Neural cell (in vitro differentiated cells): ENCODE measurements at regions not wholly inside any gene's neighbourhood (a gene's known extent, or its start where the extent isn't known, plus 50 kb on each side); places are given as distances from the start of the nearest gene placed in this dataset.

Experiments
- H2AFZ ChIP-seq: fragments of 200-600, 300-800 bp; sonication (generic), shearing (Covaris generic); 2 replicates; pipeline ENCODE4 v1.6.0; 2014; ENCODE audit warnings: low read depth, mild to moderate bottlenecking, antibody characterized with exemption, low read length, moderate library complexity
- H3F3A ChIP-seq: fragments of 200-600 bp; shearing (Covaris generic); 2 replicates; pipeline ENCODE4 v1.6.1; 2016; ENCODE audit warnings: mild to moderate bottlenecking, moderate library complexity, mixed read lengths, antibody characterized with exemption, low read length; ENCODE audit not compliant: insufficient read depth, poor library complexity, severe bottlenecking
- H3K27ac ChIP-seq: fragments of 200-600, 300-800 bp; sonication (generic), shearing (Covaris generic); 2 replicates; pipeline ENCODE4 v1.5.1; 2014; ENCODE audit warnings: mild to moderate bottlenecking, low read length, moderate library complexity
- H3K27me3 ChIP-seq: fragments of 300-800, 200-600 bp; sonication (generic), shearing (Covaris generic); 2 replicates; pipeline ENCODE4 v1.6.0; 2014; ENCODE audit warnings: mild to moderate bottlenecking, low read depth, low read length, moderate library complexity; ENCODE audit not compliant: insufficient read depth
- H3K36me3 ChIP-seq: fragments of 300-800, 200-600 bp; sonication (generic), shearing (Covaris generic); 2 replicates; pipeline ENCODE4 v1.5.1; 2014; ENCODE audit warnings: mild to moderate bottlenecking, antibody characterized with exemption, low read length, moderate library complexity; ENCODE audit not compliant: insufficient read depth
- H3K4me2 ChIP-seq: fragments of 300-800, 200-600 bp; sonication (generic), shearing (Covaris generic); 2 replicates; pipeline ENCODE4 v1.6.0; 2014; ENCODE audit warnings: mild to moderate bottlenecking, low read length
- H3K4me3 ChIP-seq: fragments of 300-800, 200-600 bp; sonication (generic), shearing (Covaris generic); 2 replicates; pipeline ENCODE4 v1.5.1; 2014; ENCODE audit warnings: mild to moderate bottlenecking, low read length, moderate library complexity
- H3K79me2 ChIP-seq: fragments of 200-600 bp; shearing (Covaris generic); replicated peaks from 2 replicates; pipeline ENCODE4 v1.6.0; 2014; ENCODE audit warnings: mild to moderate bottlenecking, low read length, moderate library complexity; ENCODE audit not compliant: insufficient read depth
- H3K9ac ChIP-seq: fragments of 300-800, 200-600 bp; sonication (generic), shearing (Covaris generic); 2 replicates; pipeline ENCODE4 v1.6.1; 2016; ENCODE audit warnings: mild to moderate bottlenecking, low read length, mixed read lengths
- H3K9me2 ChIP-seq: fragments of 200-600 bp; shearing (Covaris generic); 2 replicates; pipeline ENCODE4 v1.6.1; 2016; ENCODE audit warnings: mild to moderate bottlenecking, low read length, mixed read lengths; ENCODE audit not compliant: insufficient read depth
- H3K9me3 ChIP-seq: fragments of 200-600, 300-800 bp; sonication (generic), shearing (Covaris generic); 2 replicates; pipeline ENCODE4 v1.6.1; 2016; ENCODE audit warnings: mild to moderate bottlenecking, mixed run types, low read length, moderate library complexity, mixed read lengths
- H4K20me1 ChIP-seq: fragments of 200-600 bp; shearing (Covaris generic); 2 replicates; pipeline ENCODE4 v1.6.1; 2016; ENCODE audit warnings: mild to moderate bottlenecking, mixed run types; ENCODE audit not compliant: insufficient read depth
- CTCF ChIP-seq: fragments of 450-650 bp; IDR thresholded peaks from 2 replicates; pipeline ENCODE4 v1.5.1; 2014; ENCODE audit warnings: antibody characterized with exemption, mild to moderate bottlenecking, moderate library complexity; ENCODE audit not compliant: poor library complexity, severe bottlenecking
- EP300 ChIP-seq: fragments of 450-650 bp; conservative IDR thresholded peaks from 2 replicates; pipeline ENCODE4 v1.6.1; 2014; ENCODE audit warnings: antibody characterized with exemption, mild to moderate bottlenecking, moderate library complexity; ENCODE audit not compliant: poor library complexity, severe bottlenecking
- EZH2 ChIP-seq: fragments of 200-600, 300-800 bp; shearing (Covaris generic), sonication (generic); IDR thresholded peaks from 2 replicates; pipeline ENCODE4 v1.6.1; 2014; ENCODE audit warnings: antibody characterized with exemption, low read length, borderline replicate concordance, mild to moderate bottlenecking; ENCODE audit not compliant: insufficient read depth, poor library complexity, severe bottlenecking
- POLR2AphosphoS5 ChIP-seq: IDR thresholded peaks from 2 replicates; pipeline ENCODE4 v1.6.1; 2012
- RAD21 ChIP-seq: fragments of 450-650 bp; conservative IDR thresholded peaks from 2 replicates; pipeline ENCODE4 v1.6.1; 2014; ENCODE audit warnings: antibody characterized with exemption, mild to moderate bottlenecking, moderate library complexity
- REST ChIP-seq: IDR thresholded peaks from 2 replicates; pipeline ENCODE4 v1.6.1; 2012; ENCODE audit warnings: borderline replicate concordance
- SMC3 ChIP-seq: fragments of 450-650 bp; conservative IDR thresholded peaks from 2 replicates; pipeline ENCODE4 v1.6.1; 2014; ENCODE audit warnings: antibody characterized with exemption, mild to moderate bottlenecking, moderate library complexity; ENCODE audit not compliant: poor library complexity
- TAF1 ChIP-seq: IDR thresholded peaks from 2 replicates; pipeline ENCODE4 v1.6.1; 2012; ENCODE audit warnings: low read depth

DNA sequence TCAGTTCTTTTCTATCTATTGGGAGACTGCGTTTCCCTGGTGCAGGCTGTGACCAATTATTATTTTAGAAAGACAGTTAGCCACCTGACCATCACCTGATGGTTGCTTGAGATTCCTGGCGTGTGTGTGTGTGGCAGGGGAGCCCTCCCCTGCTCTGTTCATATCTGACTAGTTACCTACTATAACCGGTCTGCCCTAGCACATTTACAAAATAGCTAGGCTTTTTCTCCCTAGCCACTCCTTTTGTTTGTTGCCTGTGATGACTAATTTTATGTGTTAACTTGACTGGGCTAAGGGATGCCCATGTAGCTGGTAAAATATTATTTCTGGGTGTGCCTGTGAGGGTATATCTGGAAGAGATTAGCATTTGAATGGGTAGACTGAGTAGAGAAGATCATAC is 76.9 kb downstream of the OLFM4 start:
- no peak for TF ChIP-seq RAD21
- no peak for TF ChIP-seq SMC3
- TF ChIP-seq REST: no peak
- Histone ChIP-seq H4K20me1 (no peaks in the 10 kb centered on the region), H3K9me3 (no peaks in the 10 kb centered on the region), H3K79me2 (no peaks in the 10 kb centered on the region), H3K9me2 (no peaks in the 10 kb centered on the region), H3K27me3 (no peaks in the 10 kb centered on the region), H3K9ac (no peak overlapping the region), H3K36me3 (no peaks in the 10 kb centered on the region), H3K4me2 (no peak overlapping the region), H3K27ac (no peak overlapping the region), H3K4me3 (no peak overlapping the region), H2AFZ (no peak overlapping the region), H3F3A (no peaks in the 10 kb centered on the region)

DNA sequence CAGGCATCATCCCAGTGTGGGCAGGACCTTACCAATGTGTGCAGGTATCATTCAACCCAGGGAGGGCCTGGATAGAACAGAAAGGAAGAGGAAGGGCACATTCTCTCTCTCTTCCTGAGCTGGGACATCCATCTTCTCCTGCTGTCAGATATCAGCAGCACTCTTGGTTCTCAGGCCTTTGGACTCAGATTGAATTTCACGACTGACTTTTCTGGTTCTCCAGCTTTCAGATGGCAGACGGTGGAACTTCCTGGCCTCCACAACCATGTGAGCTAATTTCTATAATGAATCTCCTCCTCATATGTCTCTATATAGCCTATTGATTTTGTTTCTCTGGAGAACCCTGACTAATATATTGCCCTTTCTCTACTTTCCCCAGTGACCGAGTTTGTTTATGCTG is 77.3 kb downstream of the OLFM4 start:
- no peaks in the 10 kb centered on the region for H3K9me3 ChIP-seq
- no peak overlapping the region for H3K27ac ChIP-seq
- H3K9ac ChIP-seq: no peak overlapping the region
- no peaks in the 10 kb centered on the region for H3F3A ChIP-seq
- H3K36me3 ChIP-seq: no peaks in the 10 kb centered on the region
- no peaks in the 10 kb centered on the region for H3K27me3 ChIP-seq
- H2AFZ ChIP-seq: no peak overlapping the region
- H3K4me3 ChIP-seq: no peak overlapping the region
- H4K20me1 ChIP-seq: no peaks in the 10 kb centered on the region
- no peaks in the 10 kb centered on the region for H3K9me2 ChIP-seq
- TF ChIP-seq RAD21: no peak
- TF ChIP-seq TAF1: no peak
- no peak for TF ChIP-seq SMC3
- no peak for TF ChIP-seq EZH2
- TF ChIP-seq EP300: no peak
- H3K4me2 ChIP-seq: no peak overlapping the region
- H3K79me2 ChIP-seq: no peaks in the 10 kb centered on the region

- TF ChIP-seq CTCF (no peak), EZH2 (no peak), SMC3 (no peak), TAF1 (no peak), POLR2AphosphoS5 (peak; percentile 60), EP300 (peak; percentile 54), REST (no peak)
- no peaks in the 10 kb centered on the region for H4K20me1 ChIP-seq
- no peaks in the 10 kb centered on the region for H3F3A ChIP-seq
- no peaks in the 10 kb centered on the region for H3K9me2 ChIP-seq
- H3K4me2 ChIP-seq: peak overlapping the region; percentile 37
- no peak overlapping the region for H2AFZ ChIP-seq
- H3K9ac ChIP-seq: no peak overlapping the region
- no peaks in the 10 kb centered on the region for H3K79me2 ChIP-seq
- no peaks in the 10 kb centered on the region for H3K9me3 ChIP-seq
- no peaks in the 10 kb centered on the region for H3K36me3 ChIP-seq
- H3K27me3 ChIP-seq: no peaks in the 10 kb centered on the region
- H3K27ac ChIP-seq: peak overlapping the region; percentile 37
- peak overlapping the region; percentile 22 for H3K4me3 ChIP-seq
Observed at GRCh38 chr13:53110181-53110580, 81.6 kb downstream of the OLFM4 start.
